Spleen (tissue), 11 donors: ENCODE measurements at regions not wholly inside any gene's neighbourhood (a gene's known extent, or its start where the extent isn't known, plus 50 kb on each side); places are given as distances from the start of the nearest gene placed in this dataset.

Experiments used
- DNase-seq: peaks from one replicate; pipeline ENCODE4 v3.0.0-alpha.2; 2020
- H3K27ac ChIP-seq, 8 donors: fragments of 200-600 bp; sonication (generic) in 7 of 8; 1 replicate in 4 of 8; 2 replicates in 4 of 8; pipeline versions ENCODE4 v1.5.0 to v1.8.0; 2016 to 2021; ENCODE audit warnings: inconsistent platforms in 4 of 8, mild to moderate bottlenecking in 4 of 8, moderate library complexity in 1 of 8
- H3K27me3 ChIP-seq, 7 donors: fragments of 200-600 bp; sonication (generic) in 6 of 7; replicated peaks in 1 of 7; 1 replicate in 4 of 7; 2 replicates in 3 of 7; pipeline versions ENCODE4 v1.5.0 to v1.8.0; 2016 to 2021; ENCODE audit warnings: inconsistent platforms in 3 of 7, mild to moderate bottlenecking in 1 of 7
- H3K36me3 ChIP-seq, 6 donors: fragments of 200-600 bp; sonication (generic) in 5 of 6; 1 replicate in 4 of 6; 2 replicates in 2 of 6; pipeline versions ENCODE4 v1.5.0 to v1.8.0; 2016 to 2021; ENCODE audit warnings: inconsistent platforms in 2 of 6
- H3K4me1 ChIP-seq, 6 donors: fragments of 200-600 bp; sonication (generic) in 5 of 6; 1 replicate in 3 of 6; 2 replicates in 3 of 6; pipeline versions ENCODE4 v1.5.0 to v1.8.0; 2016 to 2021; ENCODE audit warnings: inconsistent platforms in 3 of 6
- H3K4me3 ChIP-seq, 8 donors: fragments of 200-600 bp; sonication (generic) in 7 of 8; 1 replicate in 4 of 8; 2 replicates in 4 of 8; pipeline versions ENCODE4 v1.5.0 to v1.8.0; 2016 to 2021; ENCODE audit warnings: inconsistent platforms in 4 of 8, mild to moderate bottlenecking in 4 of 8, moderate library complexity in 2 of 8
- H3K9me3 ChIP-seq, 8 donors: fragments of 200-600 bp; sonication (generic) in 7 of 8; 1 replicate in 4 of 8; 2 replicates in 4 of 8; pipeline versions ENCODE4 v1.5.0 to v1.8.0; 2016 to 2021; ENCODE audit warnings: inconsistent platforms in 4 of 8
- CTCF ChIP-seq, 11 experiments: fragments of 200-600 bp in 7 of 11; fragments of 450-650 bp in 4 of 11; sonication (generic) in 4 of 11; IDR thresholded peaks in 8 of 11; conservative IDR thresholded peaks in 3 of 11; 1 replicate in 7 of 11; 2 replicates in 4 of 11; pipeline versions ENCODE4 v1.4.0 to v1.8.0; 2016 to 2021; ENCODE audit warnings: antibody characterized with exemption in 11 of 11, inconsistent platforms in 4 of 11, mild to moderate bottlenecking in 1 of 11
- POLR2A ChIP-seq, 3 donors: fragments of 450-650 bp; IDR thresholded peaks; one replicate each; pipeline ENCODE4 v1.5.1; 2017; ENCODE audit warnings: antibody characterized with exemption in 3 of 3, mild to moderate bottlenecking in 1 of 3
- POLR2AphosphoS5 ChIP-seq, 3 donors: sonication (generic); formaldehyde crosslinking; IDR thresholded peaks; one replicate each; pipeline ENCODE4 v1.5.1; 2017; ENCODE audit warnings: antibody characterized with exemption in 3 of 3
- WGBS, 5 donors: extraction: QIAGEN DNeasy Blood & Tissue Kit in 3 of 5; methylation state at CpG; one replicate each; pipeline versions ENCODE4 v1.1.5 to v1.1.7; 2013 to 2018; 5-methylcytosine and 5-hydroxymethylcytosine counted together
- intact Hi-C: fragments of 100-400 bp; cut with DNase I; formaldehyde crosslinking; loops from one replicate; pipeline ENCODE4 v1.15.0; 2023; ENCODE audit warnings: low total_unique reads
- donor health status: healthy with polysubstance abuse.
- donor health status: DM: no; HTN: no; CAD: no; lungs with moderate emphysema.
- donor health status: DM: no; HTN: no; CAD: no.
- donor health status: Bipolar disorder and iron deficiency.
- donor health status: healthy.
- donor health status: DM: no; HTN: no; CAD: no.
- donor health status: DM: yes; HTN: yes; CAD: no.

GRCh38 chr6:33933101-33933500, 129.3 kb upstream of the MLN start:
- Histone ChIP-seq H3K4me3 (no peak overlapping the region), H3K27me3 (peaks cover 0 to 4% (median 0%) of the 10 kb centered on the region in 7 donors), H3K27ac (no peak overlapping the region), H3K4me1 (no peaks in the 10 kb centered on the region), H3K9me3 (peaks cover 0 to 5% (median 0%) of the 10 kb centered on the region in 8 donors), H3K36me3 (no peaks in the 10 kb centered on the region)
- WGBS, 5 donors, result 68 to 90% (median 72%) methylated on average over 4 of the region's 4 CpGs
- DNase-seq, result no peak
- intact Hi-C loops, result no loop called here
- TF ChIP-seq CTCF (IDR thresholded peaks at IDR 0.05 in 8 of 11, conservative IDR thresholded peaks at IDR 0.05 in 3 of 11) (no peak), POLR2A (IDR thresholded peaks at IDR 0.05) (no peak), POLR2AphosphoS5 (IDR thresholded peaks at IDR 0.05) (no peak)

GRCh38 chr6:33931799-33932198, 128.0 kb upstream of the MLN start:
- peak; percentile 37 for DNase-seq
- intact Hi-C loops, result no loop called here
- H3K27me3 ChIP-seq, result peaks cover 0 to 4% (median 0%) of the 10 kb centered on the region in 7 donors
- no peaks in the 10 kb centered on the region for H3K4me1 ChIP-seq
- WGBS, 5 donors, result 78 to 94% (median 83%) methylated on average over 3 of the region's 3 CpGs
- no peaks in the 10 kb centered on the region for H3K36me3 ChIP-seq
- no peak overlapping the region for H3K27ac ChIP-seq
- peaks cover 0 to 5% (median 0%) of the 10 kb centered on the region in 8 donors for H3K9me3 ChIP-seq
- TF ChIP-seq POLR2AphosphoS5 (IDR thresholded peaks at IDR 0.05) (no peak), CTCF (IDR thresholded peaks at IDR 0.05 in 8 of 11, conservative IDR thresholded peaks at IDR 0.05 in 3 of 11) (no peak), POLR2A (IDR thresholded peaks at IDR 0.05) (no peak)
- H3K4me3 ChIP-seq, result no peak overlapping the region

- WGBS, 5 donors, result 66 to 81% (median 74%) methylated on average over 9 of the region's 9 CpGs
- peaks cover 0 to 5% (median 0%) of the 10 kb centered on the region in 8 donors for H3K9me3 ChIP-seq
- no peaks in the 10 kb centered on the region for H3K36me3 ChIP-seq
- H3K4me3 ChIP-seq, result no peak overlapping the region
- intact Hi-C loops, result no loop called here
- no peaks in the 10 kb centered on the region for H3K27me3 ChIP-seq
- TF ChIP-seq POLR2AphosphoS5 (IDR thresholded peaks at IDR 0.05), result no peak
- TF ChIP-seq POLR2A (IDR thresholded peaks at IDR 0.05), result no peak
- TF ChIP-seq CTCF (IDR thresholded peaks at IDR 0.05 in 8 of 11, conservative IDR thresholded peaks at IDR 0.05 in 3 of 11), result no peak
- peaks cover 0 to 9% (median 3%) of the 10 kb centered on the region in 6 donors for H3K4me1 ChIP-seq
- no peak for DNase-seq
- no peak overlapping the region for H3K27ac ChIP-seq
Observed at GRCh38 chr6:33929575-33930288, 125.9 kb upstream of the MLN start.

- Histone ChIP-seq H3K4me3 (no peak overlapping the region), H3K9me3 (peaks cover 0 to 5% (median 0%) of the 10 kb centered on the region in 8 donors), H3K36me3 (no peaks in the 10 kb centered on the region), H3K27ac (no peak overlapping the region), H3K4me1 (peaks cover 0 to 17% (median 7%) of the 10 kb centered on the region in 6 donors), H3K27me3 (no peaks in the 10 kb centered on the region)
- intact Hi-C loops, result no loop called here
- TF ChIP-seq POLR2A (IDR thresholded peaks at IDR 0.05), result no peak
- no peak for TF ChIP-seq CTCF (IDR thresholded peaks at IDR 0.05 in 8 of 11, conservative IDR thresholded peaks at IDR 0.05 in 3 of 11)
- no peak for TF ChIP-seq POLR2AphosphoS5 (IDR thresholded peaks at IDR 0.05)
- WGBS, 5 donors, result 75 to 91% (median 83%) methylated on average over 4 of the region's 4 CpGs
- DNase-seq, result no peak
Observed at GRCh38 chr6:33927616-33928015, 123.8 kb upstream of the MLN start.
